ENCODE measurements at regions not wholly inside any gene's neighbourhood (a gene's known extent, or its start where the extent isn't known, plus 50 kb on each side); places are given as distances from the start of the nearest gene placed in this dataset.
"Not testable (repeated sequence)": the region's sequence is repeated elsewhere in the genome, so short reads cannot be mapped to it uniquely, and the experiment has no call there.

GRCh38 chr4:177251237-177251636 is 58.4 kb upstream of the NEIL3 start:
- no peak for DNase-seq

- no peak for DNase-seq
Measured at GRCh38 chr4:177255359-177255758, 54.3 kb upstream of the NEIL3 start.

GRCh38 chr4:177256950-177257349 is 52.7 kb upstream of the NEIL3 start:
- DNase-seq = no peak

GRCh38 chr4:177259466-177259865 is 50.2 kb upstream of the NEIL3 start:
- DNase-seq = not testable (repeated sequence)
